HAP-1 (cell line): ENCODE measurements at regions not wholly inside any gene's neighbourhood (a gene's known extent, or its start where the extent isn't known, plus 50 kb on each side); places are given as distances from the start of the nearest gene placed in this dataset.
"Not testable (repeated sequence)": the region's sequence is repeated elsewhere in the genome, so short reads cannot be mapped to it uniquely, and the experiment has no call there.

Experiments
- DNase-seq, 2 experiments: peaks; one replicate each; pipeline ENCODE4 v3.0.0-alpha.2; 2016 to 2020; ENCODE audit warnings: low spot score in 2 of 2
- H3K27me3 ChIP-seq: fragments of 250-450 bp; sonication (Bioruptor Pico); 2 replicates; pipeline ENCODE4 v1.5.1; 2020; ENCODE audit warnings: low read depth, mild to moderate bottlenecking, moderate library complexity
- H3K36me3 ChIP-seq: fragments of 250-450 bp; sonication (Bioruptor Pico); replicated peaks from 2 replicates; pipeline ENCODE4 v1.5.1; 2020; ENCODE audit warnings: mild to moderate bottlenecking
- H3K4me1 ChIP-seq: fragments of 250-450 bp; sonication (Bioruptor Pico); 2 replicates; pipeline ENCODE4 v1.5.1; 2020; ENCODE audit warnings: mild to moderate bottlenecking
- H3K4me3 ChIP-seq: fragments of 250-450 bp; sonication (Bioruptor Pico); 2 replicates; pipeline ENCODE4 v1.5.1; 2020; ENCODE audit warnings: mild to moderate bottlenecking, moderate library complexity
- H3K9me3 ChIP-seq: fragments of 250-450 bp; sonication (Bioruptor Pico); 2 replicates; pipeline ENCODE4 v1.5.1; 2020; ENCODE audit warnings: mild to moderate bottlenecking, moderate library complexity
- in situ Hi-C: fragments of 300-500 bp; cut with MboI; formaldehyde crosslinking; loops from 3 replicates; pipeline ENCODE4 v1.14.3; 2020; ENCODE audit warnings: low sequenced_read_pairs, inconsistent platforms, mixed read lengths

DNA sequence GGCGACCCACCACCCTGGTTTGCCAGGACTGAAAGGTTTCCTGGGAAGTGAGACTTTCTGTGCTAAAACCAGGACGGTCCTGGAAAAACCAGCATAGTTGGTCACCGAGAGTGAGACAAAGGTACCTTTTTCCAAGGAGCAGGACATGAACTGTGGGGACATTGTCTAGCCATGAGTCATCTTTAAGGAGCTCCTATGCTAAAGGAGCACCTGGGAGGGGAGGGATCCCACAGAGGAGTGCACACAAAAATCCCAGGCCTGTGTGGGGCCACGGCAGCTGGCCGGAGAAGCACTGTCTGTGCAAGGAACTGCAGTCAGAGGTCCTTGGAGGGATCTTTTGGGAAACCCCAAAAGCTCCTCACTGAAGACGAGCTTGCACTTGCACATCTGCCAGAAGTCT, 109.1 kb upstream of the PLEKHG1 start:
- H3K9me3 ChIP-seq, result no peaks in the 10 kb centered on the region; the same call in 1 of the 2 replicates

GRCh38 chr6:150491131-150491810, 108.4 kb upstream of the PLEKHG1 start:
- no peaks in the 10 kb centered on the region for H3K36me3 ChIP-seq
- 0 out of 2 replicates have a peak, but pooled peaks cover 4% of the 10 kb centered on the region for H3K4me1 ChIP-seq
- in situ Hi-C loops, result no loop called here
- DNase-seq, result no peak
- no peak overlapping the region for H3K4me3 ChIP-seq
- no peaks in the 10 kb centered on the region; the same call in 1 of the 2 replicates for H3K9me3 ChIP-seq
- no peaks in the 10 kb centered on the region for H3K27me3 ChIP-seq

More for the DNA sequence above, 109.1 kb upstream of the PLEKHG1 start:
- Histone ChIP-seq H3K36me3 (no peaks in the 10 kb centered on the region), H3K27me3 (no peaks in the 10 kb centered on the region), H3K4me3 (no peak overlapping the region), H3K4me1 (0 out of 2 replicates have a peak, but pooled peaks cover under 1% of the 10 kb centered on the region)
- in situ Hi-C loops, result no loop called here
- no peak for DNase-seq

GRCh38 chr6:150491811-150492172, 107.9 kb upstream of the PLEKHG1 start:
- in situ Hi-C loops, result no loop called here

GRCh38 chr6:150492507-150492906, 107.2 kb upstream of the PLEKHG1 start:
- peak in 1 of 2 experiments; percentile 19 for DNase-seq

More at GRCh38 chr6:150491811-150492172, 107.9 kb upstream of the PLEKHG1 start:
- no peak overlapping the region for H3K4me3 ChIP-seq
- no peaks in the 10 kb centered on the region; the same call in 1 of the 2 replicates for H3K9me3 ChIP-seq
- no peaks in the 10 kb centered on the region for H3K27me3 ChIP-seq
- H3K36me3 ChIP-seq, result no peaks in the 10 kb centered on the region
- 0 out of 2 replicates have a peak, but pooled peaks cover 4% of the 10 kb centered on the region for H3K4me1 ChIP-seq
- no peak for DNase-seq

GRCh38 chr6:150492941-150493340, 106.7 kb upstream of the PLEKHG1 start:
- in situ Hi-C loops, result no loop called here
- 0 out of 2 replicates have a peak, but pooled peaks cover 4% of the 10 kb centered on the region for H3K4me1 ChIP-seq
- no peaks in the 10 kb centered on the region; the same call in 1 of the 2 replicates for H3K9me3 ChIP-seq
- no peaks in the 10 kb centered on the region for H3K27me3 ChIP-seq
- no peak for DNase-seq
- no peaks in the 10 kb centered on the region for H3K36me3 ChIP-seq
- no peak overlapping the region for H3K4me3 ChIP-seq

More at GRCh38 chr6:150492507-150492906, 107.2 kb upstream of the PLEKHG1 start:
- in situ Hi-C loops, result no loop called here
- Histone ChIP-seq H3K36me3 (no peaks in the 10 kb centered on the region), H3K27me3 (no peaks in the 10 kb centered on the region), H3K9me3 (no peaks in the 10 kb centered on the region; the same call in 1 of the 2 replicates), H3K4me3 (no peak overlapping the region), H3K4me1 (0 out of 2 replicates have a peak, but pooled peaks cover 4% of the 10 kb centered on the region)

DNA sequence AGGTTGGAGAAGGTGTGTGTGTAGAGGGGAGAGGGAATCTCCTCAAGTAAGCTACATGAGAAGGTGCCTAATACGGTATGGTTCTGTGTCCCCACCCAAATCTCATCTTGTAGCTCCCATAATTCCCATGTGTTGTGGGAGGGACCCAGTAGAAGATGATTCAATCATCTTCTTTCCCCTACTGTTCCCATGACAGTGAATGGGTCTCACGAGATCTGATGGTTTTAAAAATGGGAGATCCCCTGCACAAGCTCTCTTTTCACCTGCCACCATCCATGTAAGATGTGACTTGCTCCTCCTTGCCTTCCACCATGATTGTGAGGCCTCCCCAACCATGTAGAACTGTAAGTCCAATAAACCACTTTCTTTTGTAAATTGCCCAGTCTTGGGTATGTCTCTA, 106.1 kb upstream of the PLEKHG1 start:
- H3K4me3 ChIP-seq, in situ Hi-C loops, H3K4me1 ChIP-seq, DNase-seq, H3K36me3 ChIP-seq, H3K27me3 ChIP-seq, H3K9me3 ChIP-seq: not testable (repeated sequence)

GRCh38 chr6:150494241-150494640, 105.4 kb upstream of the PLEKHG1 start:
- Histone ChIP-seq H3K4me1 (0 out of 2 replicates have a peak, but pooled peaks cover 4% of the 10 kb centered on the region), H3K4me3 (no peak overlapping the region), H3K36me3 (no peaks in the 10 kb centered on the region), H3K9me3 (no peaks in the 10 kb centered on the region; the same call in 1 of the 2 replicates), H3K27me3 (no peaks in the 10 kb centered on the region)
- in situ Hi-C loops, result no loop called here
- no peak for DNase-seq

- H3K9me3 ChIP-seq, result no peaks in the 10 kb centered on the region; the same call in 1 of the 2 replicates
- no peak overlapping the region for H3K4me3 ChIP-seq
- no peaks in the 10 kb centered on the region for H3K27me3 ChIP-seq
- 0 out of 2 replicates have a peak, but pooled peaks cover 4% of the 10 kb centered on the region for H3K4me1 ChIP-seq
- in situ Hi-C loops, result no loop called here
- DNase-seq, result no peak
- no peaks in the 10 kb centered on the region for H3K36me3 ChIP-seq
Measured at GRCh38 chr6:150495126-150495525, 104.6 kb upstream of the PLEKHG1 start.

DNA sequence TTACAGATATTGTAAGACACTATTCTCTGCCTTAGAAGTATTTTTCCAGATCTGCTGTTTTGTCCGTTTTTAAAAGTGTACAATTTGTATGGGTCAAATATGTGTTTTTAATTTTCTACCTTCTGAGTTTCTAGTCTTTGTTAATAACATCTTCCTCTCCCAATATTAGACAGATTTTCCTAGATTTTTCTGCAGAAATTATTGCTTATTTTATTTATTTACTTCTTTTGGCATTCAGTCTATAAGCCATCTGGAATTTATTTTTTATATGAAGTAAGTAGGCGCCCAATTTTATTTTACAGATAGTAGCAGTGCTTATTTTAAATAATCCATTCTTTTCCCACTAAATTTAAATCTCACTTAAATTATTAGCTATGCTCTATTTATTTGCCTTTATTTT, 103.1 kb upstream of the PLEKHG1 start:
- Histone ChIP-seq H3K27me3 (no peaks in the 10 kb centered on the region), H3K4me1 (0 out of 2 replicates have a peak, but pooled peaks cover 5% of the 10 kb centered on the region), H3K36me3 (no peaks in the 10 kb centered on the region), H3K9me3 (no peaks in the 10 kb centered on the region; the same call in 1 of the 2 replicates), H3K4me3 (no peak overlapping the region)
- no peak for DNase-seq
- in situ Hi-C loops, result no loop called here

DNA sequence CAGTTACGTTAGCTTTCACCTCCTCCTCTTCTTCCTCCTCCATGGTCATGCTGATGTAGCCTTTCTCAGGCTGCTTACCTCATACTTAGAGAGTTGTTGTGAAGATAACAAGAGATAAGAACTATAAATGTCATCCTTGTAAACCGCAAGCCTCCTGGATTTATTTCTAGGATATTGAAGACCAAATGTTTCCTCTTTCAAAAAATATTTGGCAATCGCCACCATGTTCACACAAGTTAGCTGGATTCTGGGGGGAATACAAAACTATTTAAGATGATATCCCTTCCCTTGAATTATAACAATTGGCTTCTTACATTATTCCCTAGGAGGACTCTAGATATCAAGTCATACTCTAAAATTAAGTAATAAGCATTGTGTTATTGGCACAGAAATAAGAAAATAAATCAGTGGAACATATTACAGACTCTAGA, 99.8 kb upstream of the PLEKHG1 start:
- Histone ChIP-seq H3K36me3 (no peaks in the 10 kb centered on the region), H3K9me3 (no peaks in the 10 kb centered on the region), H3K27me3 (no peaks in the 10 kb centered on the region), H3K4me3 (no peak overlapping the region), H3K4me1 (0 out of 2 replicates have a peak, but pooled peaks cover 6% of the 10 kb centered on the region)
- in situ Hi-C loops, result no loop called here
- DNase-seq, result no peak

DNA sequence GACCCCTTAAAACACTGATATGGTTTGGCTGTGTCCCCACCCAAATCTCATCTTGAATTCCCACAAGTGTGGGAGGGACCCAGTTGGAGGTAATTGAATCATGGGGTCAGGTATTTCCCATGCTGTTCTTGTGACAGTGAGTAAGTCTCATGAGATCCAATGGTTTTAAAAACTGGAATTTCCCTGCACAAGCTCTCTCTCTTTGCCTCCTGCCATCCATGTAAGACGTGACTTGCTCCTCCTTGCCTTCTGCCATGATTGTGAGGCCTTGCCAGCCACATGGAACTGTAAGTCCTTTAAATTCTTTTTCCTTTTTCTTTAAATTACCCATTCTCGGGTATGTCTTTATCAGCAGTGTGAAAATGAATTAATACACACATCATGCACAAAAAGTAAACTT, 99.1 kb upstream of the PLEKHG1 start:
- DNase-seq, in situ Hi-C loops, H3K27me3 ChIP-seq, H3K9me3 ChIP-seq, H3K36me3 ChIP-seq, H3K4me3 ChIP-seq: not testable (repeated sequence)
- H3K4me1 ChIP-seq, result peaks cover 11% of the 10 kb centered on the region; the same call in 1 of the 2 replicates

- DNase-seq, result no peak
- Histone ChIP-seq H3K27me3 (no peaks in the 10 kb centered on the region), H3K4me1 (peaks cover 8% of the 10 kb centered on the region; the same call in 1 of the 2 replicates), H3K4me3 (no peak overlapping the region), H3K36me3 (no peaks in the 10 kb centered on the region), H3K9me3 (no peaks in the 10 kb centered on the region)
- in situ Hi-C loops, result no loop called here
Measured at GRCh38 chr6:150503041-150503440, 96.6 kb upstream of the PLEKHG1 start.

GRCh38 chr6:150503586-150504339, 95.9 kb upstream of the PLEKHG1 start:
- H3K9me3 ChIP-seq, result no peaks in the 10 kb centered on the region
- no peak overlapping the region for H3K4me3 ChIP-seq
- peaks cover 8% of the 10 kb centered on the region; the same call in 1 of the 2 replicates for H3K4me1 ChIP-seq
- in situ Hi-C loops, result no loop called here
- H3K27me3 ChIP-seq, result no peaks in the 10 kb centered on the region
- DNase-seq, result no peak
- no peaks in the 10 kb centered on the region for H3K36me3 ChIP-seq

GRCh38 chr6:150507361-150507760, 92.3 kb upstream of the PLEKHG1 start:
- H3K4me3 ChIP-seq, H3K4me1 ChIP-seq, H3K36me3 ChIP-seq, H3K9me3 ChIP-seq, DNase-seq, in situ Hi-C loops, H3K27me3 ChIP-seq: not testable (repeated sequence)
